ENCODE measurements at regions not wholly inside any gene's neighbourhood (a gene's known extent, or its start where the extent isn't known, plus 50 kb on each side); places are given as distances from the start of the nearest gene placed in this dataset.
"Not testable (repeated sequence)": the region's sequence is repeated elsewhere in the genome, so short reads cannot be mapped to it uniquely, and the experiment has no call there.

DNA sequence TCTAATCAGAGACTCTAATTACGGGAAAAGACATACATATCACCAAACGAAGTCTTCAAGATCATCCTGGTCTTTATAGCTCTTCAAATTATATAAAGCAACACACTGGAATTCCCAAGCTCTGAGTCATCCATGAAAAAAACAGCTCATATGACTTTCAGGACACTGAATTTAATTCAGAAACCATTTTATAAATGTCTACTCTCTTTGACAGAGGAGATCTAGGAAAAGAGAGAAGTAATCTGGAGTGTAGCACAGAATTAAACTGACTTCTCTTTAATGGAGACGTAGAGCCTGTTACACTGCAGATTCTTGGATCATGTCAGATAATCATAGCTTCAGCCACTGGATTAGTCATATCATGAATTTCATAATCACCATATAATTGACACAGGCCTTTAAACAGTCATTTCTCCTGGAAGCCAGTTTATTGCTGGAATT, 86.8 kb upstream of the WSB1 start:
- H3K4me1 Mint-ChIP-seq: no peaks in the 10 kb centered on the region
- H3K9me3 Mint-ChIP-seq: no peaks in the 10 kb centered on the region
- TF ChIP-seq, protein P1, sequence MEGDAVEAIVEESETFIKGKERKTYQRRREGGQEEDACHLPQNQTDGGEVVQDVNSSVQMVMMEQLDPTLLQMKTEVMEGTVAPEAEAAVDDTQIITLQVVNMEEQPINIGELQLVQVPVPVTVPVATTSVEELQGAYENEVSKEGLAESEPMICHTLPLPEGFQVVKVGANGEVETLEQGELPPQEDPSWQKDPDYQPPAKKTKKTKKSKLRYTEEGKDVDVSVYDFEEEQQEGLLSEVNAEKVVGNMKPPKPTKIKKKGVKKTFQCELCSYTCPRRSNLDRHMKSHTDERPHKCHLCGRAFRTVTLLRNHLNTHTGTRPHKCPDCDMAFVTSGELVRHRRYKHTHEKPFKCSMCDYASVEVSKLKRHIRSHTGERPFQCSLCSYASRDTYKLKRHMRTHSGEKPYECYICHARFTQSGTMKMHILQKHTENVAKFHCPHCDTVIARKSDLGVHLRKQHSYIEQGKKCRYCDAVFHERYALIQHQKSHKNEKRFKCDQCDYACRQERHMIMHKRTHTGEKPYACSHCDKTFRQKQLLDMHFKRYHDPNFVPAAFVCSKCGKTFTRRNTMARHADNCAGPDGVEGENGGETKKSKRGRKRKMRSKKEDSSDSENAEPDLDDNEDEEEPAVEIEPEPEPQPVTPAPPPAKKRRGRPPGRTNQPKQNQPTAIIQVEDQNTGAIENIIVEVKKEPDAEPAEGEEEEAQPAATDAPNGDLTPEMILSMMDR (conservative IDR thresholded peaks at IDR 0.05): no peak
- H3K36me3 Mint-ChIP-seq (ENCODE audit: low read depth): no peaks in the 10 kb centered on the region
- H3K27me3 Mint-ChIP-seq (ENCODE audit: low read depth): peaks cover 19% of the 10 kb centered on the region
- DNase-seq (ENCODE audit: low read depth, low spot score): no peak
- no peak overlapping the region for H3K4me3 Mint-ChIP-seq
- no peak overlapping the region for H3K27ac Mint-ChIP-seq (ENCODE audit: unreplicated experiment)

DNA sequence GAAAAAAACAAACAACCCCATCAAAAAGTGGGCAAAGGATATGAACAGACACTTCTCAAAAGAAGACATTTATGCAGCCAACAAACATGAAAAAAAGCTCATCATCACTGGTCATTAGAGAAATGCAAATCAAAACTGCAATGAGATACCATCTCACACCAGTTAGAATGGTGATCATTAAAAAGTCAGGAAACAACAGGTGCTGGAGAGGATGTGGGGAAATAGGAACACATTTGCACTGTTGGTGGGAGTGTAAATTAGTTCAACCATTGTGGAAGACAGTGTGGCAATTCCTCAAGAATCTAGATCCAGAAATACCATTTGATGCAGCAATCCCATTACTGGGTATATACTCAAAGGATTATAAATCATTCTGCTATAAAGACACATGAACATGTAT, 85.5 kb upstream of the WSB1 start:
- H3K4me3 Mint-ChIP-seq; H3K4me1 Mint-ChIP-seq; H3K9me3 Mint-ChIP-seq; DNase-seq (ENCODE audit: low read depth, low spot score); H3K36me3 Mint-ChIP-seq (ENCODE audit: low read depth); H3K27ac Mint-ChIP-seq (ENCODE audit: unreplicated experiment): not testable (repeated sequence)
- H3K27me3 Mint-ChIP-seq (ENCODE audit: low read depth): peaks cover 19% of the 10 kb centered on the region

DNA sequence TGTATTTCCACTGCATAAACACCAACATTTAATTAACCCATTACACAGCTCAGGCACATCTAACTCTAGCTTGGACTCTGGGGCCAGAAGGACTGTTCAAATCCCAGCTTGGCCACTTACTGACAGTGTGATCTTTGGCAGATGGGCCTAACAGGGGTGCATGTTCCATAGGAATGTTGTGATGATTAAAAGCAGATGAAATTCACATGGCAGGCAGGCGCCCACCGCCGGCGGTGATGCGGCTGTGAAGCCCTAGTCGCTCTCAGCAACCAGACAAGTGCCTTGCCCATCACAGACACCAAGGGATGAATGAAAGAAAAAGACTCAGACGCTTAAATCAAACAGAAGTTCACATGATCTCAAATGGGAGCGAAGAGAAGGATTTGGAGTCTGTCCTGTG, 84.6 kb upstream of the WSB1 start:
- no peaks in the 10 kb centered on the region for H3K4me1 Mint-ChIP-seq
- peaks cover 18% of the 10 kb centered on the region for H3K27me3 Mint-ChIP-seq (ENCODE audit: low read depth)
- no peak overlapping the region for H3K4me3 Mint-ChIP-seq
- peaks cover 8% of the 10 kb centered on the region for H3K9me3 Mint-ChIP-seq
- H3K36me3 Mint-ChIP-seq (ENCODE audit: low read depth): peaks cover 7% of the 10 kb centered on the region
- H3K27ac Mint-ChIP-seq (ENCODE audit: unreplicated experiment): no peak overlapping the region
- no peak for DNase-seq (ENCODE audit: low read depth, low spot score)
- TF ChIP-seq, protein P1 (conservative IDR thresholded peaks at IDR 0.05): no peak

DNA sequence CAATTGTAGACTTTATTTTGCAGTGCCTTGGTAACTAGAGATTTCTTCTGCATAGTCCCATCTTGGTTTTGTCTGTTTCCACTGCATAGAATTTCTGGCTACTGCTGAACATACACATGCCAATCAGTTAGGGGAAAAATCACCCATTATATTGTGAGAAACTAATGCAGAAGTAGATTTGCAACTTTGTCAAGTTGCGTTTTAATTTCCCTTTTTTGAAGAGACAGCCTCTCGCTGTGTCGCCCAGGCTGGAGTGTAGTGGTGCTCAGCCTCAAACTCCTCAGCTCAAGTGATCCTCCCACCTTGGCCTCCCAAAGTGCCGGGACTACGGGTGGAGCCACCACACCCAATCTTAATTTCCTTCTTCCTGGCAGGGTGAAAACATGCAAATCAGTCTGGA, 83.1 kb upstream of the WSB1 start:
- H3K4me1 Mint-ChIP-seq; H3K36me3 Mint-ChIP-seq (ENCODE audit: low read depth); H3K4me3 Mint-ChIP-seq; H3K27ac Mint-ChIP-seq (ENCODE audit: unreplicated experiment); DNase-seq (ENCODE audit: low read depth, low spot score): not testable (repeated sequence)
- peaks cover 15% of the 10 kb centered on the region for H3K27me3 Mint-ChIP-seq (ENCODE audit: low read depth)
- peaks cover 11% of the 10 kb centered on the region for H3K9me3 Mint-ChIP-seq

DNA sequence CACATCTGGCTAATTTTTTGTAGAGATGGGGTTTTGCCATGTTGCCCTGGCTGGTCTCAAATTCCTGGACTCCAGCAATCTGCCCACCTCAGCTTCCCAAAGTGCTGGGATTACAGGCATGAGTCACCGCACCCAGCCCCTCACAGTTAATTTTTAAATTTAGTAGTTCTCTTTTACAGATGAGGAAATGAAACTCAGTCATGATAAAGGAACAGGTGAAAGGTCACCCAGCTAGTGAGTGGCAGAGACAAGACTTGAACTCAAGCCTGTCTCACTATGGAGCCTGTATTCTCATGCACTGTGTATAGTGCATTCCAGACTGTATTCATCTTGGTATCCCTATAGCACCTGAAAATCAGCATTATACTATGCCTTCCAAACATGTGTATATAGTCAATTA, 77.1 kb upstream of the WSB1 start:
- Mint-ChIP-seq H3K27ac (ENCODE audit: unreplicated experiment) (no peak overlapping the region), H3K9me3 (peaks cover 11% of the 10 kb centered on the region), H3K36me3 (ENCODE audit: low read depth) (peaks cover 7% of the 10 kb centered on the region), H3K4me1 (no peaks in the 10 kb centered on the region), H3K27me3 (ENCODE audit: low read depth) (peaks cover 9% of the 10 kb centered on the region), H3K4me3 (no peak overlapping the region)
- TF ChIP-seq, protein P1 (conservative IDR thresholded peaks at IDR 0.05): no peak
- no peak for DNase-seq (ENCODE audit: low read depth, low spot score)

DNA sequence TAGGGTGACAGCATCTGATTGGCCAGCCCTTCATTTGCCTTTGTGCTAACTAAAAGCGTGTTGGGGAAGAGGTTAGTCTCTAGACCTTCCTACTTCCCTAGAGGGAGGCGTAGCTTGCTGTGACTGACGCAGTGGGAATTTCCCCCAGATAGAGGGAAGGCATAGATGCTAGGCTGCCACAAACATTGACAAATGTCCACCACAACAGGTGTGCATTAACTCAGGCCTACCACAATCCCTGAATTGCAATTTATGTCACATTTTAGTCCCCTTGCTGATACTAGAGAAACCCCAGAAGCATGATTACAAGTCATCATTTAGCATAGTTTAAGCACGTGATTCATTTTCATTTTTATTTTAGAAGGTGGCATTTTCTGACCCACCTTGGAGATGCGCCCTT, 76.3 kb upstream of the WSB1 start:
- H3K4me3 Mint-ChIP-seq: no peak overlapping the region
- TF ChIP-seq, protein P1 (conservative IDR thresholded peaks at IDR 0.05): no peak
- no peaks in the 10 kb centered on the region for H3K4me1 Mint-ChIP-seq
- H3K9me3 Mint-ChIP-seq: peaks cover 11% of the 10 kb centered on the region
- no peak for DNase-seq (ENCODE audit: low read depth, low spot score)
- H3K27me3 Mint-ChIP-seq (ENCODE audit: low read depth): peaks cover 16% of the 10 kb centered on the region
- H3K36me3 Mint-ChIP-seq (ENCODE audit: low read depth): peaks cover 7% of the 10 kb centered on the region
- H3K27ac Mint-ChIP-seq (ENCODE audit: unreplicated experiment): no peak overlapping the region

DNA sequence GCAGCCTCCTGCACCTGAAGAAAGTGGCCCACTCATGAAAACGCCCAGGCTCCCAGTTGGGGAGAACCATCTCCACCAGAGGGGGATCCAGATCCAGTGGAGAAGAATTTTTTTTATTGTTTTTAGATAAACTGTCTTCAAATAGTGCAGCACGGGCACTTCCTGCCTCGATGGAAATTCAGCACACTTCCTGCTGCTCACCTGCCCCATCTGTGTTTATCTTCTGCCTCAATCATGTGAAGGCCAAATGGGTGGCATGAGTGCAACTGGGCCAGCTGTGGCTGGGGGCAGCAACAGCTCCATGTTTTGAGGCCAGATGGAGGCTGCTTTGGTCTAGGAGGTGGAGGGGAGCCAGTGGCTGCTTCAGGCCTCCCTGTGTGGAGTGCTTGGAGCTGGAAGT, 75.9 kb upstream of the WSB1 start:
- Mint-ChIP-seq H3K27me3 (ENCODE audit: low read depth) (peaks cover 16% of the 10 kb centered on the region), H3K4me3 (no peak overlapping the region), H3K27ac (ENCODE audit: unreplicated experiment) (no peak overlapping the region), H3K4me1 (no peaks in the 10 kb centered on the region), H3K36me3 (ENCODE audit: low read depth) (peaks cover 7% of the 10 kb centered on the region), H3K9me3 (peaks cover 11% of the 10 kb centered on the region)
- no peak for DNase-seq (ENCODE audit: low read depth, low spot score)
- TF ChIP-seq, protein P1 (conservative IDR thresholded peaks at IDR 0.05): no peak
